ENCODE measurements at regions not wholly inside any gene's neighbourhood (a gene's known extent, or its start where the extent isn't known, plus 50 kb on each side); places are given as distances from the start of the nearest gene placed in this dataset.

DNA sequence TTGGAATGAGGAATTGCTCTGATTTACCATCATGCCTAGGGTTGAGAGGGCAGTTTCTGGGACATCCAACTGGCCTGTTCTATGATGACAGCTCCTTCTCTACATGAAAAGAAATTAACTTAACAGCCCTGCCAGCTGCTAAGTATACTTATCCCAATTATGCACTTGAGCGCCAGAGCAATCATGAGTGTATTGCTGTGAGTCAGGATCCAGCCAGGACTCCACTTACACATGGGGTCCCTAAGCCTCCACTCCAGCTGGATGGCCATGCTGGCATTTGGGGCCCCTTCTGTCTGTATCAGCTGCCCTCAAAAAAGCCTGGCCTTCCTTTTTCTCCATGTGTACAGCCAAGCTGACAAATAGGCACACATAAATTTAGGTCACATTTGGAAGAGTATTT lies 481.9 kb downstream of the TMX3 start:
- TF ChIP-seq, protein P1, sequence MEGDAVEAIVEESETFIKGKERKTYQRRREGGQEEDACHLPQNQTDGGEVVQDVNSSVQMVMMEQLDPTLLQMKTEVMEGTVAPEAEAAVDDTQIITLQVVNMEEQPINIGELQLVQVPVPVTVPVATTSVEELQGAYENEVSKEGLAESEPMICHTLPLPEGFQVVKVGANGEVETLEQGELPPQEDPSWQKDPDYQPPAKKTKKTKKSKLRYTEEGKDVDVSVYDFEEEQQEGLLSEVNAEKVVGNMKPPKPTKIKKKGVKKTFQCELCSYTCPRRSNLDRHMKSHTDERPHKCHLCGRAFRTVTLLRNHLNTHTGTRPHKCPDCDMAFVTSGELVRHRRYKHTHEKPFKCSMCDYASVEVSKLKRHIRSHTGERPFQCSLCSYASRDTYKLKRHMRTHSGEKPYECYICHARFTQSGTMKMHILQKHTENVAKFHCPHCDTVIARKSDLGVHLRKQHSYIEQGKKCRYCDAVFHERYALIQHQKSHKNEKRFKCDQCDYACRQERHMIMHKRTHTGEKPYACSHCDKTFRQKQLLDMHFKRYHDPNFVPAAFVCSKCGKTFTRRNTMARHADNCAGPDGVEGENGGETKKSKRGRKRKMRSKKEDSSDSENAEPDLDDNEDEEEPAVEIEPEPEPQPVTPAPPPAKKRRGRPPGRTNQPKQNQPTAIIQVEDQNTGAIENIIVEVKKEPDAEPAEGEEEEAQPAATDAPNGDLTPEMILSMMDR (IDR thresholded peaks at IDR 0.05; ENCODE audit: low read depth, low read length) = no peak
- TF ChIP-seq EZH2phosphoT487 (IDR thresholded peaks at IDR 0.05; ENCODE audit: low read depth) = no peak

All from OCI-LY3 (cell line).